MCF 10A (cell line): ENCODE measurements at regions not wholly inside any gene's neighbourhood (a gene's known extent, or its start where the extent isn't known, plus 50 kb on each side); places are given as distances from the start of the nearest gene placed in this dataset.

ENCODE experiments used
- BruUV-seq: library from RNA; stranded (reverse); fragments of 400-500 nt; replicated peaks from 2 replicates; lab custom pipeline; 2021; lab: Mats Ljungman, UMichigan
- CTCF ChIA-PET: fragments of 300-600 bp; sonication (Branson Sonifier 250); formaldehyde crosslinking; extraction: SDS; loops from one replicate; lab custom pipeline; 2021; ENCODE audit warnings: antibody characterized with exemption, inconsistent platforms; lab: Yijun Ruan, JAX
- POLR2A ChIA-PET: fragments of 300-600, 350-650 bp; sonication (Branson Sonifier 250); formaldehyde crosslinking; extraction: SDS; loops from one replicate; lab custom pipeline; 2020; ENCODE audit warnings: antibody characterized with exemption, inconsistent platforms; lab: Yijun Ruan, JAX
- DNase-seq: peaks from one replicate; pipeline ENCODE4 v3.0.0-alpha.2; 2018; ENCODE audit not compliant: unreplicated experiment
- H3K27ac Mint-ChIP-seq: one replicate; pipeline ENCODE4 v1.8.0; 2022; ENCODE audit warnings: mild to moderate bottlenecking, low read depth, mixed read lengths; ENCODE audit not compliant: unreplicated experiment
- H3K27me3 Mint-ChIP-seq: one replicate; pipeline ENCODE4 v1.8.0; 2022; ENCODE audit warnings: mixed read lengths; ENCODE audit not compliant: insufficient read depth, unreplicated experiment
- H3K36me3 Mint-ChIP-seq: one replicate; pipeline ENCODE4 v1.8.0; 2022; ENCODE audit warnings: mild to moderate bottlenecking, moderate library complexity, mixed read lengths; ENCODE audit not compliant: insufficient read depth, unreplicated experiment
- H3K4me1 Mint-ChIP-seq: one replicate; pipeline ENCODE4 v1.8.0; 2022; ENCODE audit warnings: mixed read lengths; ENCODE audit not compliant: insufficient read depth, unreplicated experiment
- H3K4me3 Mint-ChIP-seq: one replicate; pipeline ENCODE4 v1.8.0; 2022; ENCODE audit warnings: mild to moderate bottlenecking, moderate library complexity, mixed read lengths; ENCODE audit not compliant: unreplicated experiment
- H3K9me3 Mint-ChIP-seq: one replicate; pipeline ENCODE4 v1.8.0; 2022; ENCODE audit warnings: mixed read lengths; ENCODE audit not compliant: unreplicated experiment
- CTCF ChIP-seq: fragments of 200-600 bp; IDR thresholded peaks from one replicate; pipeline ENCODE4 v1.8.0; 2022; ENCODE audit warnings: antibody characterized with exemption, mild to moderate bottlenecking; ENCODE audit not compliant: unreplicated experiment
- intact Hi-C: fragments of 100-400 bp; cut with micrococcal nuclease; formaldehyde crosslinking; loops from 2 replicates; pipeline ENCODE4 v1.14.1; 2022

- no peaks in the 10 kb centered on the region for H3K4me1 Mint-ChIP-seq
- no peak overlapping the region for H3K4me3 Mint-ChIP-seq
- no peaks in the 10 kb centered on the region for H3K27me3 Mint-ChIP-seq
- intact Hi-C loops: no loop called here
- H3K9me3 Mint-ChIP-seq: peaks cover 8% of the 10 kb centered on the region
- no peak for DNase-seq
- ChIA-PET POLR2A (interaction anchor here (1.2 kb wide), 1 partner anchor 21 kb away, joined by 3 read pairs; no protein-coding TSS in a partner anchor), CTCF (no interaction called here)
- H3K36me3 Mint-ChIP-seq: peaks cover 5% of the 10 kb centered on the region
- H3K27ac Mint-ChIP-seq: no peak overlapping the region
- BruUV-seq: no TSS peak
- no peak for TF ChIP-seq CTCF
These were observed 84.6 kb upstream of the FCN1 start for GRCh38 chr9:135002336-135002735.

GRCh38 chr9:135002802-135003201 is 84.7 kb upstream of the OLFM1 start:
- intact Hi-C loops: no loop called here
- ChIA-PET POLR2A (no interaction called here), CTCF (no interaction called here)
- no peaks in the 10 kb centered on the region for H3K27me3 Mint-ChIP-seq
- TF ChIP-seq CTCF: no peak
- H3K4me1 Mint-ChIP-seq: no peaks in the 10 kb centered on the region
- BruUV-seq: no TSS peak
- H3K27ac Mint-ChIP-seq: no peak overlapping the region
- DNase-seq: no peak
- H3K9me3 Mint-ChIP-seq: peaks cover 8% of the 10 kb centered on the region
- no peak overlapping the region for H3K4me3 Mint-ChIP-seq
- peaks cover 5% of the 10 kb centered on the region for H3K36me3 Mint-ChIP-seq

- intact Hi-C loops: no loop called here
- Mint-ChIP-seq H3K4me3 (no peak overlapping the region), H3K4me1 (no peaks in the 10 kb centered on the region), H3K27me3 (no peaks in the 10 kb centered on the region), H3K9me3 (peaks cover 8% of the 10 kb centered on the region), H3K36me3 (peaks cover 5% of the 10 kb centered on the region), H3K27ac (no peak overlapping the region)
- no peak for TF ChIP-seq CTCF
- no TSS peak for BruUV-seq
- CTCF ChIA-PET: no interaction called here
- POLR2A ChIA-PET: no interaction called here
- no peak for DNase-seq
These were observed 82.7 kb upstream of the OLFM1 start for GRCh38 chr9:135004772-135005171.

- no peak for DNase-seq
- Mint-ChIP-seq H3K4me3 (no peak overlapping the region), H3K4me1 (no peaks in the 10 kb centered on the region), H3K27ac (no peak overlapping the region), H3K36me3 (peaks cover 2% of the 10 kb centered on the region), H3K9me3 (peaks cover 8% of the 10 kb centered on the region), H3K27me3 (no peaks in the 10 kb centered on the region)
- ChIA-PET POLR2A (no interaction called here), CTCF (interaction anchor here (0.9 kb wide), 1 partner anchor 10 kb away, joined by 3 read pairs; no protein-coding TSS in a partner anchor)
- intact Hi-C loops: no loop called here
- no TSS peak for BruUV-seq
- TF ChIP-seq CTCF: no peak
These were observed 80.4 kb upstream of the OLFM1 start for GRCh38 chr9:135006911-135007570.
